ENCODE measurements at regions not wholly inside any gene's neighbourhood (a gene's known extent, or its start where the extent isn't known, plus 50 kb on each side); places are given as distances from the start of the nearest gene placed in this dataset.

- TF ChIP-seq POLR2A (IDR thresholded peaks at IDR 0.05; ENCODE audit: borderline replicate concordance, extremely low read depth, insufficient read depth, insufficient read length) (no peak), ZNF274 (IDR thresholded peaks at IDR 0.05; ENCODE audit: low read depth, low read length) (no peak), RAD21 (IDR thresholded peaks at IDR 0.05; ENCODE audit: low read depth) (no peak), EZH2 (IDR thresholded peaks at IDR 0.05) (no peak), SIN3A (IDR thresholded peaks at IDR 0.05; ENCODE audit: low read depth) (no peak), POLR2AphosphoS5 (IDR thresholded peaks at IDR 0.05; ENCODE audit: low read depth, low read length) (no peak), EZH2phosphoT487 (IDR thresholded peaks at IDR 0.05; ENCODE audit: borderline replicate concordance) (no peak)
- TF ChIP-seq, protein P1, sequence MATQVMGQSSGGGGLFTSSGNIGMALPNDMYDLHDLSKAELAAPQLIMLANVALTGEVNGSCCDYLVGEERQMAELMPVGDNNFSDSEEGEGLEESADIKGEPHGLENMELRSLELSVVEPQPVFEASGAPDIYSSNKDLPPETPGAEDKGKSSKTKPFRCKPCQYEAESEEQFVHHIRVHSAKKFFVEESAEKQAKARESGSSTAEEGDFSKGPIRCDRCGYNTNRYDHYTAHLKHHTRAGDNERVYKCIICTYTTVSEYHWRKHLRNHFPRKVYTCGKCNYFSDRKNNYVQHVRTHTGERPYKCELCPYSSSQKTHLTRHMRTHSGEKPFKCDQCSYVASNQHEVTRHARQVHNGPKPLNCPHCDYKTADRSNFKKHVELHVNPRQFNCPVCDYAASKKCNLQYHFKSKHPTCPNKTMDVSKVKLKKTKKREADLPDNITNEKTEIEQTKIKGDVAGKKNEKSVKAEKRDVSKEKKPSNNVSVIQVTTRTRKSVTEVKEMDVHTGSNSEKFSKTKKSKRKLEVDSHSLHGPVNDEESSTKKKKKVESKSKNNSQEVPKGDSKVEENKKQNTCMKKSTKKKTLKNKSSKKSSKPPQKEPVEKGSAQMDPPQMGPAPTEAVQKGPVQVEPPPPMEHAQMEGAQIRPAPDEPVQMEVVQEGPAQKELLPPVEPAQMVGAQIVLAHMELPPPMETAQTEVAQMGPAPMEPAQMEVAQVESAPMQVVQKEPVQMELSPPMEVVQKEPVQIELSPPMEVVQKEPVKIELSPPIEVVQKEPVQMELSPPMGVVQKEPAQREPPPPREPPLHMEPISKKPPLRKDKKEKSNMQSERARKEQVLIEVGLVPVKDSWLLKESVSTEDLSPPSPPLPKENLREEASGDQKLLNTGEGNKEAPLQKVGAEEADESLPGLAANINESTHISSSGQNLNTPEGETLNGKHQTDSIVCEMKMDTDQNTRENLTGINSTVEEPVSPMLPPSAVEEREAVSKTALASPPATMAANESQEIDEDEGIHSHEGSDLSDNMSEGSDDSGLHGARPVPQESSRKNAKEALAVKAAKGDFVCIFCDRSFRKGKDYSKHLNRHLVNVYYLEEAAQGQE (IDR thresholded peaks at IDR 0.05; ENCODE audit: low read depth), result no peak
- TF ChIP-seq, protein P2, sequence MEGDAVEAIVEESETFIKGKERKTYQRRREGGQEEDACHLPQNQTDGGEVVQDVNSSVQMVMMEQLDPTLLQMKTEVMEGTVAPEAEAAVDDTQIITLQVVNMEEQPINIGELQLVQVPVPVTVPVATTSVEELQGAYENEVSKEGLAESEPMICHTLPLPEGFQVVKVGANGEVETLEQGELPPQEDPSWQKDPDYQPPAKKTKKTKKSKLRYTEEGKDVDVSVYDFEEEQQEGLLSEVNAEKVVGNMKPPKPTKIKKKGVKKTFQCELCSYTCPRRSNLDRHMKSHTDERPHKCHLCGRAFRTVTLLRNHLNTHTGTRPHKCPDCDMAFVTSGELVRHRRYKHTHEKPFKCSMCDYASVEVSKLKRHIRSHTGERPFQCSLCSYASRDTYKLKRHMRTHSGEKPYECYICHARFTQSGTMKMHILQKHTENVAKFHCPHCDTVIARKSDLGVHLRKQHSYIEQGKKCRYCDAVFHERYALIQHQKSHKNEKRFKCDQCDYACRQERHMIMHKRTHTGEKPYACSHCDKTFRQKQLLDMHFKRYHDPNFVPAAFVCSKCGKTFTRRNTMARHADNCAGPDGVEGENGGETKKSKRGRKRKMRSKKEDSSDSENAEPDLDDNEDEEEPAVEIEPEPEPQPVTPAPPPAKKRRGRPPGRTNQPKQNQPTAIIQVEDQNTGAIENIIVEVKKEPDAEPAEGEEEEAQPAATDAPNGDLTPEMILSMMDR (IDR thresholded peaks at IDR 0.05 in 2 of 3, conservative IDR thresholded peaks at IDR 0.05 in 1 of 3; ENCODE audit: borderline replicate concordance in 1 of 3, insufficient read depth in 1 of 3, low read depth in 2 of 3, low read length in 2 of 3), result no peak
- TF ChIP-seq, protein P3, sequence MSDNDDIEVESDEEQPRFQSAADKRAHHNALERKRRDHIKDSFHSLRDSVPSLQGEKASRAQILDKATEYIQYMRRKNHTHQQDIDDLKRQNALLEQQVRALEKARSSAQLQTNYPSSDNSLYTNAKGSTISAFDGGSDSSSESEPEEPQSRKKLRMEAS (IDR thresholded peaks at IDR 0.05), result no peak
These were observed 155.8 kb upstream of the ALKAL2 start for GRCh38 chr2:443741-444140.

Data from HCT116 (cell line).